H1 (cell line): ENCODE measurements at regions not wholly inside any gene's neighbourhood (a gene's known extent, or its start where the extent isn't known, plus 50 kb on each side); places are given as distances from the start of the nearest gene placed in this dataset.

Source experiments
- BRCA1 ChIP-seq: IDR thresholded peaks from 2 replicates; pipeline ENCODE4 v1.6.1; 2012; ENCODE audit warnings: low read depth, low read length, improper control_type of control experiment
- CTCF ChIP-seq, 3 experiments: IDR thresholded peaks; 1 replicate in 2 of 3; 2 replicates in 1 of 3; pipeline versions ENCODE4 v1.5.1 to v1.6.1; 2011; ENCODE audit warnings: low read length in 3 of 3, mild to moderate bottlenecking in 3 of 3, inconsistent platforms in 2 of 3, low read depth in 1 of 3, moderate library complexity in 1 of 3; ENCODE audit not compliant: insufficient read depth in 1 of 3; ENCODE audit errors: control extremely low read depth in 1 of 3
- EZH2 ChIP-seq: fragments of 200-600 bp; sonication (generic); IDR thresholded peaks from 2 replicates; pipeline ENCODE4 v1.7.1; 2012; ENCODE audit warnings: low read depth, mild to moderate bottlenecking, moderate library complexity, low read length, inconsistent platforms; ENCODE audit not compliant: severe bottlenecking
- GABPA ChIP-seq: IDR thresholded peaks from 2 replicates; pipeline ENCODE4 v1.6.1; 2011; ENCODE audit warnings: mild to moderate bottlenecking, low read length, moderate library complexity, borderline replicate concordance; ENCODE audit not compliant: insufficient read depth
- NRF1 ChIP-seq: IDR thresholded peaks from 2 replicates; pipeline ENCODE4 v1.6.1; 2011; ENCODE audit warnings: mild to moderate bottlenecking, low read depth, low read length, improper control_type of control experiment
- POLR2A ChIP-seq, 2 experiments: IDR thresholded peaks; 1 replicate in 1 of 2; 2 replicates in 1 of 2; pipeline ENCODE4 v1.6.1; 2011; ENCODE audit warnings: low read depth in 2 of 2, low read length in 2 of 2, mild to moderate bottlenecking in 2 of 2; ENCODE audit errors: control extremely low read depth in 1 of 2
- RFX5 ChIP-seq: IDR thresholded peaks from 2 replicates; pipeline ENCODE4 v1.6.1; 2011; ENCODE audit warnings: low read depth, low read length, improper control_type of control experiment, borderline replicate concordance
- SIN3A ChIP-seq, 2 experiments: IDR thresholded peaks in 1 of 2; conservative IDR thresholded peaks in 1 of 2; 2 replicates each; pipeline ENCODE4 v1.6.1; 2011 to 2012; ENCODE audit warnings: low read length in 2 of 2, improper control_type of control experiment in 1 of 2, low read depth in 1 of 2, mild to moderate bottlenecking in 1 of 2
- SUZ12 ChIP-seq: fragments of 200-600 bp; sonication (generic); IDR thresholded peaks from 2 replicates; pipeline ENCODE4 v1.6.1; 2012; ENCODE audit warnings: mild to moderate bottlenecking, inconsistent platforms, low read length, moderate library complexity, mixed read lengths

GRCh38 chr7:155225095-155225494 lies 72.6 kb upstream of the INSIG1 start:
- TF ChIP-seq POLR2A (IDR thresholded peaks at IDR 0.05; ENCODE audit: control extremely low read depth in 1 of 2, low read depth in 2 of 2, low read length in 2 of 2) (no peak), SUZ12 (no peak), BRCA1 (no peak), RFX5 (no peak), EZH2 (no peak), CTCF (IDR thresholded peaks at IDR 0.05; ENCODE audit: control extremely low read depth in 1 of 3, insufficient read depth in 1 of 3, low read depth in 1 of 3, low read length in 3 of 3) (no peak), GABPA (no peak), NRF1 (no peak), SIN3A (conservative IDR thresholded peaks at IDR 0.05 in 1 of 2, IDR thresholded peaks at IDR 0.05 in 1 of 2; ENCODE audit: low read depth in 1 of 2, low read length in 2 of 2) (no peak)
